Sigmoid colon (tissue), 6 donors: ENCODE measurements at regions not wholly inside any gene's neighbourhood (a gene's known extent, or its start where the extent isn't known, plus 50 kb on each side); places are given as distances from the start of the nearest gene placed in this dataset.

Experiments used
- DNase-seq: peaks from one replicate; pipeline ENCODE4 v3.0.0-alpha.2; 2019
- H3K27ac ChIP-seq, 4 donors: fragments of 200-600 bp; sonication (generic); one replicate each; pipeline ENCODE4 v1.5.1; 2016 to 2019; ENCODE audit warnings: mild to moderate bottlenecking in 1 of 4
- H3K27me3 ChIP-seq, 3 donors: fragments of 200-600 bp; sonication (generic); one replicate each; pipeline ENCODE4 v1.5.1; 2019; ENCODE audit warnings: mild to moderate bottlenecking in 1 of 3
- H3K36me3 ChIP-seq, 4 donors: fragments of 200-600 bp; sonication (generic); one replicate each; pipeline ENCODE4 v1.5.1; 2016 to 2019
- H3K4me1 ChIP-seq, 4 donors: fragments of 200-600 bp; sonication (generic); one replicate each; pipeline ENCODE4 v1.5.1; 2017 to 2019
- H3K4me3 ChIP-seq, 4 donors: fragments of 200-600 bp; sonication (generic); one replicate each; pipeline ENCODE4 v1.5.1; 2017 to 2019; ENCODE audit warnings: mild to moderate bottlenecking in 2 of 4, moderate library complexity in 1 of 4
- H3K9me3 ChIP-seq, 4 donors: fragments of 200-600 bp in 3 of 4; sonication (generic) in 3 of 4; one replicate each; pipeline versions ENCODE4 v1.5.1 to v1.6.1; 2013 to 2019
- CTCF ChIP-seq, 4 experiments: fragments of 450-650 bp in 3 of 4; fragments of 200-600 bp in 1 of 4; IDR thresholded peaks; one replicate each; pipeline ENCODE4 v1.5.1; 2016 to 2019; ENCODE audit warnings: antibody characterized with exemption in 4 of 4, mild to moderate bottlenecking in 3 of 4, moderate library complexity in 2 of 4
- EP300 ChIP-seq, 4 donors: sonication (generic); formaldehyde crosslinking; IDR thresholded peaks; one replicate each; pipeline ENCODE4 v1.6.1; 2017; ENCODE audit warnings: antibody characterized with exemption in 4 of 4
- POLR2A ChIP-seq, 2 donors: fragments of 450-650 bp; IDR thresholded peaks; one replicate each; pipeline ENCODE4 v1.6.1; 2016; ENCODE audit warnings: antibody characterized with exemption in 2 of 2, mild to moderate bottlenecking in 2 of 2, moderate library complexity in 2 of 2
- POLR2AphosphoS5 ChIP-seq, 4 donors: sonication (generic); formaldehyde crosslinking; IDR thresholded peaks; one replicate each; pipeline ENCODE4 v1.6.1; 2017; ENCODE audit warnings: antibody characterized with exemption in 4 of 4
- whole genome bisulfite sequencing, 2 donors: extraction: QIAGEN DNeasy Blood & Tissue Kit; methylation state at CpG; one replicate each; pipeline ENCODE4 v1.1.7; 2013; 5-methylcytosine and 5-hydroxymethylcytosine counted together
- intact Hi-C: fragments of 100-400 bp; cut with DNase I; formaldehyde crosslinking; loops from one replicate; pipeline ENCODE4 v1.15.1; 2023
- donor health status: healthy with polysubstance abuse.
- donor health status: healthy.

DNA sequence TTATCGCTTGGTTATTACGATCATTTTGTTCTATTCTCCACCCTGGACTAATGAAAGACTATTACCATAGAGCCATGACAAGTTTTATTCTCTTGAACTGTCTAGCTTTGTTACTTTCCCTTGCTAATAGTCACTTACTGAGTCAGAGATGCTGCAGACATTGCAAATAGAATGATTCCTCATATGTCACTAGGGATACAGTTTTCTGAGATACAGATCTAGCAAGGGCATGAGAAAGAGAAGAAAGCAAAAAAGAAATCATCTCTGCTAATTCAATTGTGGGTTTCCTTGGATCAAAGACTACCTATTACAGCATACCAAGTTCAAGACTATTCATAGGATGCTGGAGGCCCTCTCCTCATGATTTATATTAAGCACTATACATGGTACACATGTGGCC is 204.3 kb downstream of the MBL2 start:
- DNase-seq: no peak
- WGBS, 2 donors: 93 to 95% methylated on average over 2 of the region's 2 CpGs
- no peaks in the 10 kb centered on the region for H3K9me3 ChIP-seq
- H3K4me3 ChIP-seq: no peak overlapping the region
- H3K4me1 ChIP-seq: no peaks in the 10 kb centered on the region
- H3K36me3 ChIP-seq: no peaks in the 10 kb centered on the region
- no peak for TF ChIP-seq POLR2A (IDR thresholded peaks at IDR 0.05)
- TF ChIP-seq POLR2AphosphoS5 (IDR thresholded peaks at IDR 0.05): no peak
- no peak for TF ChIP-seq EP300 (IDR thresholded peaks at IDR 0.05)
- TF ChIP-seq CTCF (IDR thresholded peaks at IDR 0.05): no peak
- intact Hi-C loops: no loop called here
- no peak overlapping the region for H3K27ac ChIP-seq
- H3K27me3 ChIP-seq: no peaks in the 10 kb centered on the region

DNA sequence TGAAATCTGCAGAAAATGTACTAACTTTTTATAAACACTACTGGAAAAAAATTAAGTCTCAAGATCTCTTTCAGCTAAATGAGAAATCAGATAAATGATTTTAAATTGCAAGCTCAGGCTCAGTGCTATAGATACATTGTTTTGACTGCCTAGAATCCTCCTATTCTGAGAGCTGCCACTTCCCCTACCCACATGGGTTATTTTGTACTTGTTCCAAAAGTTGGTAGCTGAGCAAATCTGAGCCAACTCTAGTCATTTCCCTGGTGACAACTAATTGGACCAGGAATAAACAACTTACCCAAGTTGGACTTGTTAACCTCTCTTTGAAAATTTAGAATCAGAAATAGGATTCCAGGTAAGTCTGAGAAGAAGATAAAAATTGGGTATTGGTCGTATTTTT is 202.1 kb downstream of the MBL2 start:
- 75 to 86% methylated on average over 1 of the region's 1 CpG for WGBS, 2 donors
- H3K4me1 ChIP-seq: no peaks in the 10 kb centered on the region
- H3K9me3 ChIP-seq: no peaks in the 10 kb centered on the region
- H3K4me3 ChIP-seq: no peak overlapping the region
- no peaks in the 10 kb centered on the region for H3K36me3 ChIP-seq
- DNase-seq: no peak
- no peaks in the 10 kb centered on the region for H3K27me3 ChIP-seq
- intact Hi-C loops: no loop called here
- no peak for TF ChIP-seq CTCF (IDR thresholded peaks at IDR 0.05)
- TF ChIP-seq EP300 (IDR thresholded peaks at IDR 0.05): no peak
- TF ChIP-seq POLR2AphosphoS5 (IDR thresholded peaks at IDR 0.05): no peak
- no peak for TF ChIP-seq POLR2A (IDR thresholded peaks at IDR 0.05)
- no peak overlapping the region for H3K27ac ChIP-seq

GRCh38 chr10:52571018-52571417 is 201.6 kb downstream of the MBL2 start:
- WGBS, 2 donors: 38 to 69% methylated on average over 2 of the region's 2 CpGs
- no peaks in the 10 kb centered on the region for H3K27me3 ChIP-seq

GRCh38 chr10:52571516-52572182 is 200.9 kb downstream of the MBL2 start:
- TF ChIP-seq POLR2AphosphoS5 (IDR thresholded peaks at IDR 0.05) (no peak), EP300 (IDR thresholded peaks at IDR 0.05) (no peak)
- H3K27me3 ChIP-seq: no peaks in the 10 kb centered on the region
- intact Hi-C loops: no loop called here
- H3K4me3 ChIP-seq: no peak overlapping the region
- DNase-seq: no peak
- no peak overlapping the region for H3K27ac ChIP-seq
- no peaks in the 10 kb centered on the region for H3K36me3 ChIP-seq
- H3K9me3 ChIP-seq: no peaks in the 10 kb centered on the region
- H3K4me1 ChIP-seq: no peaks in the 10 kb centered on the region
- WGBS, 2 donors: 91 to 92% methylated on average over 3 of the region's 3 CpGs

More at GRCh38 chr10:52571018-52571417, 201.6 kb downstream of the MBL2 start:
- no peaks in the 10 kb centered on the region for H3K4me1 ChIP-seq
- no peak overlapping the region for H3K4me3 ChIP-seq
- intact Hi-C loops: no loop called here
- DNase-seq: no peak
- no peak for TF ChIP-seq POLR2AphosphoS5 (IDR thresholded peaks at IDR 0.05)
- TF ChIP-seq EP300 (IDR thresholded peaks at IDR 0.05): no peak
- TF ChIP-seq CTCF (IDR thresholded peaks at IDR 0.05): no peak
- no peak for TF ChIP-seq POLR2A (IDR thresholded peaks at IDR 0.05)
- H3K27ac ChIP-seq: no peak overlapping the region
- no peaks in the 10 kb centered on the region for H3K9me3 ChIP-seq
- H3K36me3 ChIP-seq: no peaks in the 10 kb centered on the region

DNA sequence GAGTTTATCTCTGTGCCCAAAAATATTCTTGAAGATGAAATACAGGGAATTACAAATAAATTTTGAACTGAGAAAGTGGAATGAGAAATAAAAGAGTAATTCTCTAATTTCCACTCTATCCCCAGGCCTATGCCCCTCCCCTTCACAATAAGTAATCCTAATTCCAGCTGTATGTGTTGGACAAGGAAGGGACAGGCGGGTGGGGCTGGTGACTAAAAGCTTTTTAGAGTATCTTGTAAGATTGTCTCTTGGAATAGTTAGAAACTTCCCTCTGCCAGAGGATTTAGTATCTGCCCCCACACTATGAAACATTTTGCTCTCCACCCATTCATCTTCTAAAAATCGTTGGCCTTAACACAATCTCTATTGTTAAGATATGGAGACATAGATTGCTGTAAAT is 199.2 kb downstream of the MBL2 start:
- no peak overlapping the region for H3K4me3 ChIP-seq
- H3K4me1 ChIP-seq: no peaks in the 10 kb centered on the region
- DNase-seq: no peak
- intact Hi-C loops: no loop called here
- 35 to 60% methylated on average over 2 of the region's 2 CpGs for whole genome bisulfite sequencing, 2 donors
- H3K27me3 ChIP-seq: no peaks in the 10 kb centered on the region
- TF ChIP-seq CTCF (IDR thresholded peaks at IDR 0.05) (no peak), POLR2AphosphoS5 (IDR thresholded peaks at IDR 0.05) (no peak), POLR2A (IDR thresholded peaks at IDR 0.05) (no peak), EP300 (IDR thresholded peaks at IDR 0.05) (no peak)
- H3K9me3 ChIP-seq: no peaks in the 10 kb centered on the region
- H3K36me3 ChIP-seq: no peaks in the 10 kb centered on the region
- H3K27ac ChIP-seq: no peak overlapping the region
